Left ventricle myocardium superior (tissue), 1 donor: ENCODE measurements at regions not wholly inside any gene's neighbourhood (a gene's known extent, or its start where the extent isn't known, plus 50 kb on each side); places are given as distances from the start of the nearest gene placed in this dataset.
"Not testable (repeated sequence)": the region's sequence is repeated elsewhere in the genome, so short reads cannot be mapped to it uniquely, and the experiment has no call there.

ENCODE experiments used
- ATAC-seq: fragments of 200-7000 bp; cut with Tn5 transposase; one replicate; pipeline ENCODE4 v1.9.1; 2020; ENCODE audit warnings: mild to moderate bottlenecking, moderate library complexity
- DNase-seq: peaks from one replicate; pipeline ENCODE4 v3.0.0-alpha.2; 2020
- intact Hi-C: fragments of 100-400 bp; cut with micrococcal nuclease; formaldehyde crosslinking; loops from one replicate; pipeline ENCODE4 v1.11.0; 2022
- donor health status: DM: no; HTN: yes; CAD: no; lungs with severe emphysema.

GRCh38 chr14:53861781-53862180, 94.8 kb downstream of the BMP4 start:
- ATAC-seq (no peak), DNase-seq (no peak)
- intact Hi-C loops: no loop called here

DNA sequence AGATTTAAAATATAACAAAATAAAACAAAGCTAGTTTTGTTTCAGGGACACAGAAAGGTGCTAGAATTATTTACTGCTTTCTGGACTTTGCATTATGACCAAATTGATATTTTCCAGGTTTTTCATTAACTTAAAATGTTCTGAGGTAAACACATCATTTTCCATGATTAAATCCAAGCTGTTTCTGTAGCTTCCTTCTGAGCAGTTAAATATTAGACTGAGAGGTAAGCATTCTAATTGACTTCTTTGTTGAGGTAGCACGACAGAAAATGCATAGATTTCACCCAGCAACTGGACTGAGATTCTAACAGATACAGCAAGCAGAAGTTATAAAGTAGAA, 98.3 kb downstream of the BMP4 start:
- ATAC-seq (no peak), DNase-seq (no peak)
- intact Hi-C loops: no loop called here

GRCh38 chr14:53857625-53858344, 98.8 kb downstream of the BMP4 start:
- ATAC-seq (no peak), DNase-seq (no peak)
- intact Hi-C loops: no loop called here

DNA sequence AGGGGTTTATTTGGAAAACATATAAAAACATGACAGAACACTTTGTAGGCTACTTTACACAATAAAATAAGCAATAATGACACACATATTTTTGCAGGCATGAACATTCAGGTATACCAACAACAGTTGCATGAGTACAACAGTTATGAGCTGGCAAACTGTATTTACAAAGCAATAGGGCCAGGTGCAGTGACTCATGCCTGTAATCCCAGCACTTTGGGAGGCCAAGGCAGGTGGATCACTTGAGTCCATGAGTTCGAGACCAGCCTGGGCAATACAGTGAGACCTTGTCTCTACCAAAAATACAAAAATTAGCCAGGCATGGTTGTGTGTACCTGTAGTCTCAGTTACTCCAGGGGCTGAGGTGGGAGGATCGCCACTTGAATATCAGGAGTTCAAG, 101.1 kb downstream of the BMP4 start:
- no peak for DNase-seq
- ATAC-seq: no peak
- intact Hi-C loops: no loop called here

DNA sequence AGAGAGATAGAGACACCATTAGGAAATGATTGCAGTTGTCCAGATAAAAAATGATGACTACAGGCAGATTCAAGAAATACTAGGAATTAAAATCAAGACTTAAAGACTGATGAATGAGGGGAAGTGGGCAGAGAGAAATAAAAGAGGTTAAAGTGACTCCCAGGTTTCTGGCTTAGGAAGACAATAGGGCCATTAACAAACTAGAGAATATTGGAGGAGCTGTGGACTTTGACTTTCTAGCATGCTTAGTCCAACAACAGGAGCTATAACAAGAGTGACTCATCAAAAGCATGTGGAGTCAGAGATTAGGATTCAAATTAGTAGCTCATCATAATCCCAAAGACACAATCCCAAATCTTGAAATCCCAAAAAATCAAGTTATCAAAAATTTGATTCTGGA, 101.5 kb downstream of the BMP4 start:
- DNase-seq (no peak), ATAC-seq (no peak)
- intact Hi-C loops: no loop called here

DNA sequence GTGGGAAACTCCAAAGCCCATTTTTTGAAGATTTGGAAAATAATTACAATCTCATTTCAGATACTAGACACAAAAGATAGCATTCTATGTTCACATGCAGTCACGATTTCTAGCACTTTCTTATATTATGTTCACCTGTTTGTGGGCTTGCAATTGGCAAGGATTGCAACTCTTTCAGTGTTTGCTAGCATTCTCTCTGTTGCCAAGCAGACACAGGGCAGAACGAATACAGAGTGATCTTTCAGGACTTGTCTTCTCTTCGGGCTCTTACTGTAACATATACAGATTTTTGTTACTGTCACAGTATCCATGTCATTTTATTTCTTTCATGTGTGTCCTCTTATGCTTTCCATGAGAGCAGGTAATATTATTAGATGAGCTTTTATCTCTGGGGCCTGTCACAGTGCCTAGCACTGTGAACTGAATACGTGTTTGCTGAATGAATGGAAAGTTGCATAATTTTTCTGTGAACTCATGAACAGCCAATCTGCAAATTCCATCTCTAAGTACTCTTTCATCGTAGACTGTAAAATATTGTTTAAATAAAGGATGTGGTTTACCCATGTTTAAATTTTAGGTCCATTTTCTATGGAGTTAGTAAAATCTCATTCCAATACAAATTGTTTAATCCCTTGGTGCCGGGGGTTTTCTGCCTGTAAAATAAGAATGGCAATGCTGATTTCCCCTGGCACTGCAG, 105.1 kb downstream of the BMP4 start:
- no peak for DNase-seq
- intact Hi-C loops: no loop called here
- ATAC-seq: no peak

GRCh38 chr14:53850714-53851296, 105.8 kb downstream of the BMP4 start:
- ATAC-seq (peak; percentile 19), DNase-seq (no peak)
- intact Hi-C loops: no loop called here

DNA sequence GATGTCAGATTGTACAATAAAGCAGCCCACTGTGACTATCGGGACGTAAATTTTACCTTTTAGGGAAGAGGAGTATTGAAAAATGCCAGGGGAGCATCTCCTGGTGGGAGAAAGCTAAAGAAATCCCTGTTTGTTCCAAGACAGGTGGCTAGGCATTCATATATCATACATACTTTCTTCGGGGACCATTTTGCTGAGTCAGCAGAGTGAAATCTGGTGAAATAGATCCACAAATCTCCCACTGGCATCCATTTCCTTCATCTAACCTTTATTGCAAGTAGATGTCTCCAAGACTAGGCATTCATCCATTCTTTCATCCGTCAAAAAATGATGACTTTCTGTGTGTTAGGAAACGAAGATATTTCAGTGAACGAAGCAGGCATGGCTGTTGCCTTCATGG, 107.1 kb downstream of the BMP4 start:
- ATAC-seq: no peak
- intact Hi-C loops: no loop called here

DNA sequence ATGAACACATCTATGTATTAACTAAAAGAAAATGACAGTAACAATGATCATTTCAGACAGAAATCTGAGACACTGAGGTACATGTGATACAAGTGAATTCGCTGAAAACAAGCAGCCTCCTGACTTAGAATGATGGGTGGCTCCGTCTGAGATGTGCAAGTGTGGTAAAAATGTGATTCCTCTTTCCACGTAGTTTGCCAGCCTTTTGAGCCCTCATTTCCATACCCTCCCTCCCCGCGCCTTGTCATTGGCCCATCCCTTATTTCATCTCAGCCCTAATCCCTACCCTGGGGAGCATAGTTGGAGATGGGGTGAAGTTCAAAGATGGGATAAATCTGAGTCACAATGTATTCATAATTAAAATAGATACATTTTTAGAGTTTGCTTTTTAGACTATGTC, 107.8 kb downstream of the BMP4 start:
- DNase-seq (no peak), ATAC-seq (no peak)
- intact Hi-C loops: no loop called here

More for the DNA sequence above, 107.1 kb downstream of the BMP4 start:
- no peak for DNase-seq

GRCh38 chr14:53847881-53848280, 108.7 kb downstream of the BMP4 start:
- ATAC-seq (no peak), DNase-seq (no peak)
- intact Hi-C loops: no loop called here

GRCh38 chr14:53847057-53847456, 109.6 kb downstream of the BMP4 start:
- DNase-seq (no peak), ATAC-seq (no peak)
- intact Hi-C loops: no loop called here

DNA sequence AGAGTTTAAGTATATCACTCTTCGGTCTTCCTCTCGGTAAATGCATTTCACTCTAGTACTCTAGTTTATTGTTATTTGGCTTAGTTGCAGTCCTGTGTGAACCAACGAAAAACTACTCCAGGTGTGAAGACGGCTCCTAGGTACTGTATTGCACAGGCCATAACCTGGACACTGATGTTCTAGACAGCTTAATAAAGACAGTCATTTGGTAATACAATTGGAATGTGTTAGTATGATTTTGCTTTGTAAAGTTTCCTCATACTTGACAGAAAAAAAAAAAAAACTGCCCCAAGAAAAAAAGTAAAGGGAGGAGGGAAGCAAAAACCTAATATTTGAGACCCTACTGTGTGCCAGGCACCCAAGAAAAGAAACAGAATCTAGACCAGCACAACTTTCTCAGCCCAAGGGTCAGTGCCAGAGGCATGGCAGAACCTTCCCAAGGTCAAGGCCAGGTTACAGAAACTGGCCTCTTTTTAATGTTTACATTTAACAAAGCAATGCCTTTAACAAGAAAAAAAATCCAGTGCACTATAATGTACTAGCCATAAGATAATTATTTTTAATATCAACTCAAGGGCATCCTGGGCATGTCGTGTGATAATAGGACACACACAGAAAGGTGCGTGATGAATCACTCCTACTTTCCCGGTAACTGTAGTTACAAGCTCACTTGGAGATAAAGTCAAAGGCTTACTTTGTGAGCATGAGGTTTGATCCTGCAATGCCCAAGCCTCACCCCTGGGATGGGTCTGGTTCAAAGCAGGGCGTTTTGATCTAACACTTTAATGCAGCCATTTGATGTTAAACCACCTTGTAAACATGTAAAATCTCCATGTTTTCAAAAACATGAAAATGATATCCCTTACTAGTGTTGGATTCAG, 110.6 kb downstream of the BMP4 start:
- intact Hi-C loops: no loop called here
- no peak for ATAC-seq
- no peak for DNase-seq

- ATAC-seq: no peak
- intact Hi-C loops: no loop called here
- DNase-seq: no peak
These were observed 113.7 kb downstream of the BMP4 start for GRCh38 chr14:53842938-53843337.

GRCh38 chr14:53841109-53842099, 115.2 kb downstream of the BMP4 start:
- DNase-seq (no peak), ATAC-seq (no peak)
- intact Hi-C loops: no loop called here

GRCh38 chr14:53840444-53840843, 116.2 kb downstream of the BMP4 start:
- ATAC-seq (no peak), DNase-seq (no peak)
- intact Hi-C loops: no loop called here

GRCh38 chr14:53838374-53838773, 118.3 kb downstream of the BMP4 start:
- no peak for DNase-seq
- intact Hi-C loops: no loop called here

DNA sequence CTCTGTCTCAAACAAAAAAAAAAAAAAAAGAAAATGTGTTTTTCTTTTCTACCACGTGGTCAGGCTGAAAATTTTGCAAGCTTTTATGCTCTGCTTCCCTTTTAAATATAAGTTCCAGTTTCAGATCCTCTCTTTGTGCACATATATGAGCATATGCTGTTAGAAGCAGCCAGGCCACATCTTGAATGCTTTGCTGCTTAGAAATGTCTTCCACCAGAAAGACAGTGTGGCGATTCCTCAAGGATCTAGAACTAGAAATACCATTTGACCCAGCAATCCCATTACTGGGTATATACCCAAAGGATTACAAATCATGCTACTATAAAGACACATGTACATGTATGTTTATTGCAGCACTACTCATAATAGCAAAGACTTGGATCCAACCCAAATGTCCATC, 119.0 kb downstream of the BMP4 start:
- ATAC-seq, DNase-seq, intact Hi-C loops: not testable (repeated sequence)

More at GRCh38 chr14:53838374-53838773, 118.3 kb downstream of the BMP4 start:
- ATAC-seq: no peak

GRCh38 chr14:53836551-53836950, 120.1 kb downstream of the BMP4 start:
- intact Hi-C loops: no loop called here
- ATAC-seq: no peak
- no peak for DNase-seq

DNA sequence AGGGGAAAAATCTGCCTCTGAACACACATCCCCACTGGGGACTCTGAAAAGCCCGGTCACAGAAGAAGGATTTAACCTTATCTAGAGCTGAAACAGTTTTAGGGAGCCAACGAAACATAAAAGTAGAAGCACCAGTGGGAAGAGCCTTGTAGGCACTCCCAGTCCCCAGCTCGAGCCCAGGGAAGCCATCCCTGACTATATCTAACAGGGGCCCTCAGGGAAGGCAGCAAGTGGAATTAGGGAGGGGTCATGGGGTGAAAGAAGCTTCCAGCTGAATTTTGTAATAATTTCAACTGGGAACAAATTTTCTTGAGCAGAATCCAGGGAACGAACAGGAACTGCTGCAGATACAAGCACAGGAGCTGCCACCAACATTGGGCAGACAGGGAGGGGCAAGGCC, 127.8 kb downstream of the BMP4 start:
- ATAC-seq: peak; percentile 43
- intact Hi-C loops: no loop called here

More for the DNA sequence above, 127.8 kb downstream of the BMP4 start:
- DNase-seq: peak; percentile 25
